GM12891 (cell line): ENCODE measurements at regions not wholly inside any gene's neighbourhood (a gene's known extent, or its start where the extent isn't known, plus 50 kb on each side); places are given as distances from the start of the nearest gene placed in this dataset.
"Not testable (repeated sequence)": the region's sequence is repeated elsewhere in the genome, so short reads cannot be mapped to it uniquely, and the experiment has no call there.

Source experiments
- DNase-seq: peaks from one replicate; pipeline ENCODE4 v3.0.0; 2011; ENCODE audit warnings: low spot score; ENCODE audit not compliant: insufficient read length
- FAIRE-seq: peaks from 2 replicates; lab custom pipeline; 2011; peaks lifted over from hg19 to GRCh38; lab: Jason Lieb, UNC
- PAX5 ChIP-seq: IDR thresholded peaks from 2 replicates; pipeline ENCODE4 v1.6.1; 2011; ENCODE audit warnings: low read length, moderate library complexity, mild to moderate bottlenecking; ENCODE audit not compliant: insufficient read depth, severe bottlenecking
- POLR2A ChIP-seq: IDR thresholded peaks from 2 replicates; pipeline ENCODE4 v1.6.1; 2011; ENCODE audit warnings: low read depth, low read length, control low read depth
- POLR2AphosphoS5 ChIP-seq: IDR thresholded peaks from 2 replicates; pipeline ENCODE4 v1.6.1; 2011; ENCODE audit warnings: low read depth, low read length, control low read depth
- POU2F2 ChIP-seq: IDR thresholded peaks from 2 replicates; pipeline ENCODE4 v1.6.1; 2011; ENCODE audit warnings: low read depth, mild to moderate bottlenecking, control low read depth, low read length, moderate library complexity
- SPI1 ChIP-seq: IDR thresholded peaks from 2 replicates; pipeline ENCODE4 v1.6.1; 2011; ENCODE audit warnings: low read depth, low read length, control low read depth
- TAF1 ChIP-seq: IDR thresholded peaks from 2 replicates; pipeline ENCODE4 v1.6.1; 2011; ENCODE audit warnings: low read depth, low read length, control low read depth

- DNase-seq (no peak), FAIRE-seq (no peak)
- TF ChIP-seq POLR2AphosphoS5: no peak
- no peak for TF ChIP-seq PAX5
- TF ChIP-seq POU2F2: no peak
- TF ChIP-seq POLR2A: no peak
- no peak for TF ChIP-seq TAF1
- TF ChIP-seq SPI1: no peak
Observed at GRCh38 chr5:51202161-51202560, 181.1 kb upstream of the ISL1 start.

- no peak for TF ChIP-seq POLR2A
- TF ChIP-seq PAX5: no peak
- TF ChIP-seq SPI1: no peak
- TF ChIP-seq POU2F2: no peak
- TF ChIP-seq TAF1: no peak
- no peak for TF ChIP-seq POLR2AphosphoS5
- no peak for DNase-seq
- FAIRE-seq: no peak
Observed at GRCh38 chr5:51203598-51203997, 179.7 kb upstream of the ISL1 start.

- TF ChIP-seq POLR2A (no peak), SPI1 (no peak), POU2F2 (no peak), TAF1 (no peak)
- DNase-seq (no peak), FAIRE-seq (no peak)
Observed at GRCh38 chr5:51208296-51208695, 175.0 kb upstream of the ISL1 start.

- DNase-seq (no peak), FAIRE-seq (no peak)
- TF ChIP-seq SPI1 (no peak), POLR2AphosphoS5 (no peak), PAX5 (no peak), POLR2A (no peak), POU2F2 (no peak), TAF1 (no peak)
Observed at GRCh38 chr5:51214746-51215145, 168.5 kb upstream of the ISL1 start.

GRCh38 chr5:51225789-51226742 is 157.2 kb upstream of the ISL1 start:
- DNase-seq: no peak
- no peak for TF ChIP-seq PAX5
- TF ChIP-seq POU2F2: no peak
- no peak for TF ChIP-seq SPI1
- TF ChIP-seq POLR2A: no peak
- TF ChIP-seq TAF1: no peak
- TF ChIP-seq POLR2AphosphoS5: no peak
- no peak for FAIRE-seq

- DNase-seq: no peak
- FAIRE-seq: no peak
- TF ChIP-seq TAF1 (no peak), SPI1 (no peak), POLR2A (no peak), POU2F2 (no peak), PAX5 (no peak), POLR2AphosphoS5 (no peak)
Observed at GRCh38 chr5:51227963-51228470, 155.2 kb upstream of the ISL1 start.

GRCh38 chr5:51230336-51230735 is 152.9 kb upstream of the ISL1 start:
- TF ChIP-seq POU2F2 (no peak), TAF1 (no peak), POLR2A (no peak), PAX5 (no peak)
- FAIRE-seq (no peak), DNase-seq (no peak)

GRCh38 chr5:51242456-51242855 is 140.8 kb upstream of the ISL1 start:
- no peak for FAIRE-seq
- TF ChIP-seq PAX5: no peak
- TF ChIP-seq TAF1: no peak
- no peak for TF ChIP-seq POLR2A
- no peak for TF ChIP-seq POLR2AphosphoS5
- TF ChIP-seq POU2F2: no peak
- no peak for TF ChIP-seq SPI1
- no peak for DNase-seq

- not testable (repeated sequence) for FAIRE-seq, DNase-seq
Observed at GRCh38 chr5:51250957-51251356, 132.3 kb upstream of the ISL1 start.

GRCh38 chr5:51271261-51271660 is 112.0 kb upstream of the ISL1 start:
- DNase-seq: no peak
- FAIRE-seq: no peak
- TF ChIP-seq SPI1: no peak
- TF ChIP-seq POLR2AphosphoS5: no peak
- no peak for TF ChIP-seq POU2F2
- no peak for TF ChIP-seq POLR2A
- no peak for TF ChIP-seq PAX5
- no peak for TF ChIP-seq TAF1
